ENCODE measurements at regions not wholly inside any gene's neighbourhood (a gene's known extent, or its start where the extent isn't known, plus 50 kb on each side); places are given as distances from the start of the nearest gene placed in this dataset.

- TF ChIP-seq NFIC (IDR thresholded peaks at IDR 0.05; ENCODE audit: borderline replicate concordance) (no peak), RXRA (IDR thresholded peaks at IDR 0.05; ENCODE audit: borderline replicate concordance, low read depth) (no peak)
Observed at GRCh38 chr15:29873264-29873663, 51.0 kb upstream of the TJP1 start (continued).

DNA sequence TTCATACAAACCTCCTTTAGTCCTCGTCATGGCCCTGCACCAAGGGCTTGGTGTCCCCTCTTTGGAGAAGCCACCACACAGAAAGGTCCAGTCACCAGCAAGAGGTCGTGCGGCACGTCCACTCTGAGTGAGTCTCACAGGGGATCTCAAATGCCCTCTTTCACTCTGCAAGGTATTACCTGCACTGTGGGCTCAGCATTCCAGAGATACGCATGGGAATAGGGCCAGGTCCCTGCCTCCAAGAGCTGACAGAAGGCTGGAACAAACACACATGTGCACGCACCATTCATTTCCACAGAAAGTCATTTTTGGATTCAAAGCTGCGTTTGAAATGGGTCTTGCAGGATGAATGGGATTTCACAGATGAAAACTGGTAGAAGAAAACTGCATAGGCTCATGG is 50.4 kb upstream of the TJP1 start:
- Histone ChIP-seq H3K4me1 (ENCODE audit: control insufficient read depth in 1 of 2, insufficient read depth in 2 of 2, low read depth in 1 of 2, low read length in 1 of 2) (peaks cover 0 to 10% of the 10 kb centered on the region in 2 experiments; a peak in 2 of 4 replicates), H3F3A (replicated peaks; ENCODE audit: insufficient read depth) (no peaks in the 10 kb centered on the region), H3K27me3 (ENCODE audit: insufficient read depth) (no peaks in the 10 kb centered on the region), H3K79me2 (ENCODE audit: insufficient read depth) (no peaks in the 10 kb centered on the region), H3K9me2 (no peaks in the 10 kb centered on the region), H3K4me3 (ENCODE audit: low read depth in 2 of 2, low read length in 1 of 2) (no peak overlapping the region), H3K9ac (no peak overlapping the region), H3K9me3 (no peaks in the 10 kb centered on the region), H2AFZ (ENCODE audit: low read depth) (0 out of 2 replicates have a peak overlapping the region, but pooled peaks have one; percentile 22), H3K27ac (ENCODE audit: low read depth in 2 of 2, low read length in 1 of 2) (no peak overlapping the region), H3K36me3 (replicated peaks in 1 of 2; ENCODE audit: control insufficient read depth in 1 of 2, insufficient read depth in 2 of 2, low read length in 1 of 2) (no peaks in the 10 kb centered on the region), H4K20me1 (ENCODE audit: insufficient read depth) (no peaks in the 10 kb centered on the region), H3K4me2 (no peak overlapping the region)
- ChIA-PET POLR2A (no interaction called here), CTCF (interaction anchor here (0.5 to 1.5 kb wide), 3 partner anchors 10 to 53 kb away, joined by 3 to 5 read pairs (median 3); no protein-coding TSS in a partner anchor)
- 82% methylated on average over 6 of the region's 7 CpGs for WGBS (ENCODE audit: low lambda C conversion rate)
- TF ChIP-seq RCOR1 (IDR thresholded peaks at IDR 0.05; ENCODE audit: low read length) (no peak), SMC3 (IDR thresholded peaks at IDR 0.05; ENCODE audit: low read depth, low read length) (no peak), FOXJ3 (CRISPR knock-in tag; IDR thresholded peaks at IDR 0.05) (no peak), JUND (IDR thresholded peaks at IDR 0.05) (no peak), EZH2phosphoT487 (IDR thresholded peaks at IDR 0.05; ENCODE audit: borderline replicate concordance, low read depth) (no peak), RAD21 (IDR thresholded peaks at IDR 0.05; ENCODE audit: low read length) (no peak), TCF12 (IDR thresholded peaks at IDR 0.05) (no peak), NRF1 (IDR thresholded peaks at IDR 0.05; ENCODE audit: low read depth, low read length) (no peak), POLR2AphosphoS5 (IDR thresholded peaks at IDR 0.05; ENCODE audit: low read depth, low read length) (no peak), SIN3A (IDR thresholded peaks at IDR 0.05; ENCODE audit: borderline replicate concordance, low read depth, low read length) (no peak), GATA2 (CRISPR knock-in tag; IDR thresholded peaks at IDR 0.05) (no peak), FOXM1 (IDR thresholded peaks at IDR 0.05; ENCODE audit: low read depth) (no peak), RFX5 (IDR thresholded peaks at IDR 0.05; ENCODE audit: low read length) (no peak), NFIC (IDR thresholded peaks at IDR 0.05; ENCODE audit: borderline replicate concordance) (no peak)
- TF ChIP-seq, protein P1, sequence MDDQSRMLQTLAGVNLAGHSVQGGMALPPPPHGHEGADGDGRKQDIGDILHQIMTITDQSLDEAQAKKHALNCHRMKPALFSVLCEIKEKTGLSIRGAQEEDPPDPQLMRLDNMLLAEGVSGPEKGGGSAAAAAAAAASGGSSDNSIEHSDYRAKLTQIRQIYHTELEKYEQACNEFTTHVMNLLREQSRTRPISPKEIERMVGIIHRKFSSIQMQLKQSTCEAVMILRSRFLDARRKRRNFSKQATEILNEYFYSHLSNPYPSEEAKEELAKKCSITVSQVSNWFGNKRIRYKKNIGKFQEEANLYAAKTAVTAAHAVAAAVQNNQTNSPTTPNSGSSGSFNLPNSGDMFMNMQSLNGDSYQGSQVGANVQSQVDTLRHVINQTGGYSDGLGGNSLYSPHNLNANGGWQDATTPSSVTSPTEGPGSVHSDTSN (IDR thresholded peaks at IDR 0.05) = no peak
- TF ChIP-seq, protein P2, sequence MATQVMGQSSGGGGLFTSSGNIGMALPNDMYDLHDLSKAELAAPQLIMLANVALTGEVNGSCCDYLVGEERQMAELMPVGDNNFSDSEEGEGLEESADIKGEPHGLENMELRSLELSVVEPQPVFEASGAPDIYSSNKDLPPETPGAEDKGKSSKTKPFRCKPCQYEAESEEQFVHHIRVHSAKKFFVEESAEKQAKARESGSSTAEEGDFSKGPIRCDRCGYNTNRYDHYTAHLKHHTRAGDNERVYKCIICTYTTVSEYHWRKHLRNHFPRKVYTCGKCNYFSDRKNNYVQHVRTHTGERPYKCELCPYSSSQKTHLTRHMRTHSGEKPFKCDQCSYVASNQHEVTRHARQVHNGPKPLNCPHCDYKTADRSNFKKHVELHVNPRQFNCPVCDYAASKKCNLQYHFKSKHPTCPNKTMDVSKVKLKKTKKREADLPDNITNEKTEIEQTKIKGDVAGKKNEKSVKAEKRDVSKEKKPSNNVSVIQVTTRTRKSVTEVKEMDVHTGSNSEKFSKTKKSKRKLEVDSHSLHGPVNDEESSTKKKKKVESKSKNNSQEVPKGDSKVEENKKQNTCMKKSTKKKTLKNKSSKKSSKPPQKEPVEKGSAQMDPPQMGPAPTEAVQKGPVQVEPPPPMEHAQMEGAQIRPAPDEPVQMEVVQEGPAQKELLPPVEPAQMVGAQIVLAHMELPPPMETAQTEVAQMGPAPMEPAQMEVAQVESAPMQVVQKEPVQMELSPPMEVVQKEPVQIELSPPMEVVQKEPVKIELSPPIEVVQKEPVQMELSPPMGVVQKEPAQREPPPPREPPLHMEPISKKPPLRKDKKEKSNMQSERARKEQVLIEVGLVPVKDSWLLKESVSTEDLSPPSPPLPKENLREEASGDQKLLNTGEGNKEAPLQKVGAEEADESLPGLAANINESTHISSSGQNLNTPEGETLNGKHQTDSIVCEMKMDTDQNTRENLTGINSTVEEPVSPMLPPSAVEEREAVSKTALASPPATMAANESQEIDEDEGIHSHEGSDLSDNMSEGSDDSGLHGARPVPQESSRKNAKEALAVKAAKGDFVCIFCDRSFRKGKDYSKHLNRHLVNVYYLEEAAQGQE (IDR thresholded peaks at IDR 0.05; ENCODE audit: low read depth, low read length) = no peak
- no peak for DNase-seq
